SIG-M5 treated with dmso at 0.1 percent for 504 hours (cell line): ENCODE measurements at regions not wholly inside any gene's neighbourhood (a gene's known extent, or its start where the extent isn't known, plus 50 kb on each side); places are given as distances from the start of the nearest gene placed in this dataset.
"Not testable (repeated sequence)": the region's sequence is repeated elsewhere in the genome, so short reads cannot be mapped to it uniquely, and the experiment has no call there.

ENCODE experiments used
- DNase-seq: peaks from one replicate; lab custom pipeline; 2025; ENCODE audit not compliant: unreplicated experiment; lab: John Stamatoyannopoulos, UW

- no peak for DNase-seq
These were observed 510.5 kb upstream of the LRFN5 start for GRCh38 chr14:41096131-41096530.

DNA sequence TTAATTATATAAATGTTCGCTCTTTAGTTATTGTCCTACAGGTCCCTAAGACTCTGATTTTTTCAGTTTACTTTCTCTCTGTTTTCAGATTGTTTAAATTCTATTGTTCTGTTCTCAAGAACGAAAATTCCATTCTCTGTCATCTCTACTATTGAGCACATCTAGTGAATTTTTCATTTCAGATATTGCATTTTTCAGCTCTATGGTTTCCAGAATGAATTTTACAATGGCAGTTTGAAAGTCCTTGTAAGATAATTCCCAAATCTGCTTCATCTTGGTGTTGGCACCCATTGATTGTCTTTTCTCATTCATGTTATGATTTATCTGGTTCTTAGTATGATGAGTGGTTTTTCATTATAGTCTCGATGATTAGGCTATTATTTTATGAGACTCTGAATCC is 519.6 kb upstream of the LRFN5 start:
- no peak for DNase-seq

DNA sequence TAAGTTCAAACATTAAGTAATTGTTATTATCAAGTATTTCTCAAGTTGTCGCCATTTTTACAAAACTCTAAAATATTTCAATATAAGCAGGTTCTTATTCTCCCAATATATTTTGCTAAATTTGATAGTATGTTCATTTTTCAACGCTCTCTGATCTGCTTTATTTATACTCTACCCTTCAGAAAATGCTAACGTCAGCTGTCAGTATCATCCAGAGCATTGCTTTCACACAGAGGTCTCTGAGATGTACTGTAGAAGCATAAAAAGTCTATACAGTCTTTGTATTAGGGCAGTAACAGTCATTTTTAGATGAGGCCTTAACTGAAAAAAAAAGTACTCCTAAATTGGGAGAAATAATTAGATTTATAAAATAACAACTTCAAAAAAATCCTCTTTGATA is 533.1 kb upstream of the LRFN5 start:
- DNase-seq, result no peak

GRCh38 chr14:41072776-41073175 is 533.9 kb upstream of the LRFN5 start:
- no peak for DNase-seq

DNA sequence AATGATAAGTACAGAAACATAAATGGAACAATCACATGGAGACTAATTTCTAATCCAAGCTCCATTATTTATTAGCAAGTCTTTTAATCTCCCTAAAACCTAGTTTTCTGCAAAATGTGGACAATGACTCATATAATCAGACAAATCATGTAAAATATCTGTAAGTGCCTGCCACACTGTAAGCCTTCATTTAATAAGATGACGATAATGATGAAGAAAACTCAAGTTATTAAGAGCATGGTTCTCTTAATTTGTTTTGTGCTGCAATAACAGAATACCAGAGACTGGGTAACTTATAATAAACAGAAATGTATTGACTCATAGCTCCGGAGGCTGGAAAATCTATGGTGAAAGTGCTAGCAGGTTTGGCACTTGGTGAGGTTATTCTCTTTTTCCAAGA is 535.3 kb upstream of the LRFN5 start:
- DNase-seq, result no peak

DNA sequence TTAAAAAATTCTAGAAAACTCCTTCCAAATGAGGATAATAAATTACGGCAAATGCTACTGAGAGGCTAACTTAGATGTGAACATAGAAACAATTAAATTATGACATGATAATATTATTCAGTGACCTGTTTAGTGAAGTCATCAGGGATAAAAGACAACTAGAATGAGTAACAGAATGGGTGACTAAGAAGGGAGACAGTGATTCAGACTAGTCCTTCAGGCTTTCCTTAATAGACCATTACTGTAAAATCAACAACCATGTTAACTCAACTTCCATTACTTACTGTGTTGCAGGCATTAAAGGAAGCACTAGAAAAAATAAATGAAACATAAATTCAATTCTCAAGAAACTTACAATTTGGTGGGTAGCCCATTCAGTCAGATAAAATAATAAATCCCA is 543.9 kb upstream of the LRFN5 start:
- no peak for DNase-seq

- DNase-seq, result no peak
These were observed 551.1 kb upstream of the LRFN5 start for GRCh38 chr14:41055589-41055988.

DNA sequence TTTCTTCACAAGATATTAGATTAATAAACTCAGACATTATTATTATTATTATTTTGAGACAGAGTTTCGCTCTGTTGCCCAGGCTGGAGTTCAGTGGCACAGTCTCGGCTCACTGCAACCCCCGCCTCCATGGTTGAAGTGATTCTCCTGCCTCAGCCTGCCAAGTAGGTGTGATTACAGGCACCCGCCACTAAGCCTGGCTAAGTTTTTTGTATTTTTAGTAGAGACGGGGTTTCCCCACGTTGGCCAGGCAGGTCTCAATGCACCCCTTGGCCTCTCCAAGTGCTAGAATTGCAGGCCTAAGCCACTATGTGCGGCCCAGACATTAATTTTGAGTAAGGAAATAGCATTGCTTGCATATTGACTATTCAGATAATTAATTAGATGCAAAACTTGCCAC is 554.9 kb upstream of the LRFN5 start:
- no peak for DNase-seq

- no peak for DNase-seq
These were observed 558.9 kb upstream of the LRFN5 start for GRCh38 chr14:41047763-41048162.

DNA sequence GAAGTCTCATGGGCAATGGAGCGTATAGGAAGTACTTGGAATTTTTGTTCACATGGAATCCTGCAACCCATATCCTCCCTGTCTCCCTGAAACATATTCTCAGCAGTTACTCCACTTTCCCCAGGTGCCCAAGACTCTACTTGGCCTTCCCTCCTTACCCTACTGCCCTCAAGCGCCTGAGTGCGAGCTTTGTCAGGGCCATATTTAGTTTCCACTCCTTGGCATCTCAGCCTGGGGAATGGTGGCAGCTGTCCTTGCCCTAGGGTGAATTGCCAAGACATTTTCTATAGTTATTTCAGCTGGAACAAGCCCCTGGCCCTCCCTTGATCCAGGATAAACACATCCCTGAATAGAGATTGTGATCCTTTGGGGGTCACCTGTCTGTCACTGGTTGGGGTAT is 569.3 kb upstream of the LRFN5 start:
- DNase-seq, result no peak

- no peak for DNase-seq
These were observed 571.7 kb upstream of the LRFN5 start for GRCh38 chr14:41034969-41035368.

- no peak for DNase-seq
These were observed 583.7 kb upstream of the LRFN5 start for GRCh38 chr14:41022932-41023331.

DNA sequence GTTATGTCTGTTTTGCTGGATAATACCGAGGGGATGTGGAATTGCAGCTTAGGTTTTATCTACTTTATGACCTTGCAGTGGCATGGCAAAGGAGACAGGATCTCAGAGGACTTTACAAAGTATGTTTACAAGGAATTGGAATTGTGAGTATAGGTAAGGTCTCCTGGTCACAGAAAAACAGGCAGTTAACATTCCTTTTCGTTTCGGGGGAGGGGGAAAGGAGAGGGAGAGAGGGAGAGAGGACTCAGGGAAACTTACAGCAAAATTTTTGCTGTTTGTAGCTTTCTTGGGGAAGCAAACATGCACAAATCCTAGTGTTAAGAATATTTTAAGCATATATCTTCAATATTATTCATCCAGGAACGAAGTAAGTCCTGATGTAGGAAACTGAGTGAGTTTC is 590.5 kb upstream of the LRFN5 start:
- DNase-seq, result no peak

- no peak for DNase-seq
These were observed 606.3 kb upstream of the LRFN5 start for GRCh38 chr14:41000350-41000749.

DNA sequence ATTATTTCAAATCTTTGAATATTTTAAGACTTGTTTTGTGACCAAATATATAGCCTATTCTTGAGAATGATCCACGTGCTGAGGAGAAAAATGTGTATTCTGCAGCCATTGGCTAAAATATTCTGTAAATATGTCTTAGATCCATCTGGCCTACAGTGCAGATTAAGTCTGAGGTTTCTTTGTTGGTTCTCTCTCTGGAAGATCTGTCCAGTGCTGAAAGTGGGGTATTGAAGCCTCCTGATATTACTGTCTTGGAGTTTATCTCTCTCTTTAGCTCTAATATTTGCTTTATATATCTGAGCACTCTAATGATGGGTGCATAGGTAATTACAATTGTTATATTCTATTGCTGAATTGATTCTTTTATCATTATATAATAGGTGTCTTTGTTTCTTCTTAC is 617.4 kb upstream of the LRFN5 start:
- DNase-seq, result no peak

DNA sequence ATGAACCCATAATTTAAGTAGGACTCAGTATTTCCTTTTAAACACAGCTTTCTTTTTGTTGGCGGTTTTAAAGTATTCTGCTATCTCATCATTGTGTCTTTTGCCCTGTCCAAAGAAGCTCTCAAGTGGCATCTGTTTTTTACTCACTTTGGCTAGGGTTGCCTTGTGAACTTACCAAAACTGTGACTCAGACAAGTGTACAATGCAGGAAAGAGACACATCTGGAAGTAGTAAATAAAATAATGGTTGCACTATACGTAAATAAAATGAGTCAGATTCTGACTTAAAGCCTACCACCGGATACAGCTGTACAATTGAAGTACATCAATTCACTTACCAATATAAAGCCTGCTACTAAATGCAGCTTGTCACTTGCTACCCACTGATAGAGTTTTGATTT is 619.2 kb upstream of the LRFN5 start:
- DNase-seq, result no peak

DNA sequence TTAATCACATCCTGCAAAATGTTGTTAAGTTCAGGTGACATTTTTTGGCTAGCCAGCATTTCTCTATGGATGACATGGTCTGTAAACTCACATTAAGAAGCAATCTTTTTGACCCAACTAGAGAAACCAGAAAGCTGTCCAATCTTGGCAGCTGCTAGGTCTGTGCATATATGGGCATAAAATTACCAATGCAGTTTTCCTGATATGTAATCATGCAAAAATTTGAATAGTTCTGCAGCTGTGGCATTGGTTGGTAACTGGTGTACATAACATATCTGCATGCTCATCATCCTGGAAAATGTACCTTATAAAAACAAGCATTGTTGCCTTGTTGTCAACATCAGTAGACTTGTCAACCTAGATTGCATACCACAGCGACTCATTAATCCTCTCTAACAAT is 620.0 kb upstream of the LRFN5 start:
- DNase-seq, result no peak

DNA sequence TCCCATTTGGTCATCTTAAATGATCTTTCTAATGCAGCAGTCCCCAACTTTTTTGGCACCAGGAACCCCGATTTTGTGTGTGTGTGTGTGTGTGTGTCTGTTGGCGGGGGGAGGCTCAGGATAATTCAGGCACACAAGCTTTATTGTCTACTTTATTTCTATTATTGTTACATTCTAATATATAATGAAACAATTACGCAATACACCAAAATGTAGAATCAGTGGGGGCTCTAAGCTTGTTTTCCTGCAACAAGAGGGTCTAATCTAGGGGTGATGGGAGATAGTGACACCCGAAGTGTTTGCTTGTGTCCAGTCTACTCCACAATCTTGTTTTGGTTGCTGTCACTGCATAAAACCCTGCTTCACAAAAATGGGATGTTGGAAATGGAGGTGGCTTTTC is 621.1 kb upstream of the LRFN5 start:
- no peak for DNase-seq

GRCh38 chr14:40983604-40984003 is 623.1 kb upstream of the LRFN5 start:
- no peak for DNase-seq

DNA sequence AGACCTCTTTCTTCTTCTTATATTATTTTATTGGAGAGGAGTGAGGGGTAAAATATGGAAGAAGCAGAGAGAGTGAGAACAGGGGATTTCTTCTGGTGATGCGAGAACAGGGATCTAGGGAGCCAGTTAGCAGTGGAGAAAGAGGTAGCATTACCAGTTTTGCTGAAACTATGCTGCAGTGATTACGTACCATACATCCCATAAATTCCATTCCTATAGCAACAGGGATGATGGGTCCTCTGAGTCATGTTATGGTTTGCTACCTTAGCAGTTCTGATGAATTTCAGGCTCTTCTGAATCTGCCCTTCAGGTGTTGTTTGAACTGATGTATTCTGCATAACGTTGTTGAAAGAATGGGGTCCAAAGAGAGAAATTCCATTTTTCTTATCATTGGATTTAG is 625.4 kb upstream of the LRFN5 start:
- peak; percentile 8 for DNase-seq

DNA sequence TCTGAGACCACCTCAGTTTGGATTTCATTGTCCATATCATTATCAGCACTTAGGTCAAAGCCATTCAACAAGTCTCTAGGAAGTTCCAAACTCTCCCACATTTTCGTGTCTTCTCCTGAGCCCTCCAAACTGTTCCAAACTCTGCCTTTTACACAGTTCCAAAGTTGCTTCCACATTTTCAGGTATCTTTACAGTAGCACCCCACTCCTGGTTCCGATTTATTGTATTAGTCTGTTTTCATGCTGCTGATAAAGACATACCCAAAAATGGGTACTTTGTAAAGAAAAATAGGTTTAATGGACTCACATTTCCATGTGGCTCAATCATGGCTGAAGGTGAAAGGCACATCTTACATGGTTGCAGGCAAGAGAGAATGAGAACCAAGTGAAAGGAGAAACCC is 646.4 kb upstream of the LRFN5 start:
- DNase-seq, result not testable (repeated sequence)

DNA sequence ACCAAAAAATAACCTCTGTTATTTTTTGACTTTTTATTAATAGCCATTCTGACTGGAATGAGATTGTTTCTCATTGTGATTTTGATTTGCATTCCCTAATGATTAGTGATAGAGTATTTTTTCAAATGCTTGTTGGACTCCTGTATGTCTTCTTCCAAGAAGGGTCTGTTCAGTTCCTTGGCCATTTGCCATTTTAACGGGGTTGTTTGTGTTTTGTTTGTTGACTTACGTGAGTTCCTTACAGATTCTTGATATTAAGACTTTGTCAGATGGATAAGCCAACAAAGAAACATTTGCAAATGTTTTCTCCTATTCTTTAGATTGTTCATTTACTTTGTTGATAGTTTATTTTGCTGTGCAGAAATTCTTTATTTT is 651.6 kb upstream of the LRFN5 start:
- DNase-seq, result no peak

DNA sequence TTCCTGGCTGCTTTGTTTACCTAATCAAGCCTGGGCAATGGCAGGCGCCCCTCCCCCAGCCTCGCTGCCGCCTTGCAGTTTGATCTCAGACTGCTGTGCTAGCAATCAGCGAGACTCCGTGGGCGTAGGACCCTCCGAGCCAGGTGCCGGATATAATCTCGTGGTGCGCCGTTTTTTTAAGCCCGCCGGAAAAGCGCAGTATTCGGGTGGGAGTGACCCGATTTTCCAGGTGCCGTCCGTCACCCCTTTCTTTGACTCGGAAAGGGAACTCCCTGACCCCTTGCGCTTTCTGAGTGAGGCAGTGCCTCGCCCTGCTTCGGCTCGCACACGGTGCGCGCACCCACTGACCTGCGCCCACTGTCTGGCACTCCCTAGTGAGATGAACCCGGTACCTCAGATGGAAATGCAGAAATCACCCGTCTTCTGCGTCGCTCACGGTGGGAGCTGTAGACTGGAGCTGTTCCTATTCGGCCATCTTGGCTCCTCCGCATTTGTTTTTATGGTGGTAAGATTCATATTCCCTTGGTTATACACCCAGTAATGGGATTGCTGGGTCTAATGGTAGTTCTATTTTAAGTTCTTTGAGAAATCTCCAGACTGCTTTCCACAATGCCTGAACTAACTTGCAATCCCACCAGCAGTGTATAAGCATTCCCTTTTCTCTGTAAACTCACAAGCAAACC is 652.1 kb upstream of the LRFN5 start:
- not testable (repeated sequence) for DNase-seq

- DNase-seq, result no peak
These were observed 662.2 kb upstream of the LRFN5 start for GRCh38 chr14:40944521-40944920.
